Inflammatory macrophage treated with lipopolysaccharide for 4 hours (primary cell): ENCODE measurements at regions not wholly inside any gene's neighbourhood (a gene's known extent, or its start where the extent isn't known, plus 50 kb on each side); places are given as distances from the start of the nearest gene placed in this dataset.

Experiments used
- DNase-seq: peaks from one replicate; pipeline ENCODE4 v3.0.0-alpha.2; 2020

DNA sequence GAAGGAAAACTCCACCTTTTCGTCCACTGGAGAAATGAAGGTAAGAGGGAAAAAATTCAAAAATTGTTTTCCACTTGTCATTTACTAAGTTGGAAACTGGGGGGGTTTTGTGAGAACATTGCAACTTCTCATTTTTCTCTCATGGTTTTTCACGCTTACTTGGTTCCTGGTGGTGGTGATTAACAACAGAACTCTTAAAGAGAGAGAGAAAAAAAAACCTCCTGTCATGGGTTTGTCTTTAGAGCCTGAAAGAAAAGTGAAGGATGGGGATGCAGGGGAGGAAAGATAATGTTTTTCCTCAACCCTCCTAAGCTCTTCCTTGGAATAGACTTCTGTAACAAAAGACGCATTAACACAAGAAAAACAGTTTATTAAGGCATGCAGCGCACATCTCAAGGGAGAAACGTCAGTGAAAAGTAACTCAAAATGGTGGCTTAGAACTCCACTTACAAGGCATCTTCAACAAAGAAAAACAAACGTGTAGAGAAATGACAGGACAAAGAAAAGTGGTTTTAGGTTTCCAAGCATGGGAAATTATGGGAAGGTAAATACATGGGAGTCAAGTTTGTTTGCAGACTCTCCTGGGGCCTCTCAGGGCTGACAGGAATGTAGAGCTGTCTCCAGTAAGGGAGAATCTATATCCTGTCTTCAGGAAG is 81.9 kb upstream of the ATF7IP start:
- peak; percentile 29 for DNase-seq

DNA sequence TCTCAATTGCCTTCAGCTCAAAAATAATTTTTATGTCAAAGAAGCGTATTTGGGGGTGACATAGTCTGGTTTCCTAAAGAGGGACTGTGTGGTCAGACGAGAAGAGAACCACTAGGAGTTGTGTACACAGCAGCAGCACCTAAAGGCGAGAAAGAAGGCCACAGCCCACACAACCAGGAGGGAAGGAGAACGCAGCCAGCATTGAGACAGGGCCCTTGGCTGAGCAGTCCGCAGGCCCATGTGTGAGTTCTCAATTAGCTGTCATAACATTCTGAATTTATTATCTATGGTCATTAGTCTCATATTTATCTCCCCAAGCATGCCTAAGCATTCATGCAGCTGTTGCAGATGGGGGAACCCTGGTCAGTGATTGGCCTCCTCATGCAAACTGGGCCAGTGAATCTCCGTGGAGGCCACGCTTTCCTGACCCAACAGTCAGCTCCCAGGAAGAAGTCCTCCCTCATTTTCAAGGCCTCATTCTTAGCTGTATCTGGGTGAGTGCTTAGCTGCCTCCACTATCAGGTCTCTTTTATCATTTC is 81.2 kb upstream of the ATF7IP start:
- no peak for DNase-seq

DNA sequence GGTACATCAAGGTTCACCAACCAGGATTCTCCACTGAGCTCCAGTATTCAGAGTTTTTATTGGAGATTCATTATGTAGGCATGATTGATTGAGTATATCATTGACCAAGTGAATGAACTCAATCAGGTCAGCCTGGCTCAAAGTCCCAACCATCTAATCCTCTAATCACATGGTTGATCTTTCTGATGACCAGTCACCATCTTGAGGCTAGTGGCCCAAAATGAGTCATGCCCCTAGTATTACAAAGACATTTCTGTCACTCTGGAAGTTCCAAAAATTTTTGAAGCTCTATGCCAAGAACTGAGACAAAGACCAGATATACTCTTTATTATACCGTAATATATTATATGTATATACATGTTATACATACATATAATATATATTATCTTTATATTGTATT is 75.9 kb upstream of the ATF7IP start:
- peak; percentile 78 for DNase-seq

DNA sequence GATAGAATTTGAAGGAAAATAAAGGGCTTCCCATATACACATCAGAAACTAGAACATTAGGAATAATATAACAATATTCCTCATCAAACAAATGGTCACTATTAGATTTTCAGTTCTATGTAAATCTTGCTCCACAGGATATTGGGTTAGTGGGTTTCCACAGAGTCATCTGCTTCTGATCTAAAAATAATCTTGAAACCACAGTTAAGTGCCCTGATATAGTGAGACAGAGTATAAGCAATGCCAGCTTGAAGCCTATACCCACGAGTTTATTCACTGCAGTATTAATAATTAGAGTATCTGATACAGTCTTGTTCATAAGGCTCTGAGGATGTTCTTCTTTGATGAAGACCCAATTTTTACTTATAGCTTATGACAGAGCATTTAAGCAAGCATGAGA is 74.5 kb upstream of the ATF7IP start:
- DNase-seq: peak; percentile 6

DNA sequence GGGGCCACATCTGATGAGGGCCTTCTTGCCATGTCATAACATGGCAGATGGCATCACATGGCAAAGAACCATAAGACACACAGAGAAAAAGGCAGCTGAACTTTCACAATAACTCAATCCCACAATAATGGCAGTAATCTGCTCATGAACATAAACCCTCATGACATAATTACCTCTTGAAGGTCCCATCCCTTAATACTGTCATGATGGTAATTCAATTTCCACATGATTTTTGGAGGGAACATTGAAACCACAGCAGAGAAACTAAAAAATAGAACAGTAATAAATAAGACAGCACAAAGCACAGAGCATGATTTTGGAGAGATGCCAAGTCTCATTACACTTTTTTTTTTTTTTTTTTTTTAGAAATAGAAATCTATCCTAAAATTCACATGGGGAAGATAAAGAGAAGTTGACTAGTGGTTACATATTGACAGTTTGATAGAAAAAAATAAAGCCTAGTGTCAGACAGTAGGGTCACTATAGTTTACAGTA is 61.8 kb upstream of the ATF7IP start:
- peak; percentile 27 for DNase-seq

DNA sequence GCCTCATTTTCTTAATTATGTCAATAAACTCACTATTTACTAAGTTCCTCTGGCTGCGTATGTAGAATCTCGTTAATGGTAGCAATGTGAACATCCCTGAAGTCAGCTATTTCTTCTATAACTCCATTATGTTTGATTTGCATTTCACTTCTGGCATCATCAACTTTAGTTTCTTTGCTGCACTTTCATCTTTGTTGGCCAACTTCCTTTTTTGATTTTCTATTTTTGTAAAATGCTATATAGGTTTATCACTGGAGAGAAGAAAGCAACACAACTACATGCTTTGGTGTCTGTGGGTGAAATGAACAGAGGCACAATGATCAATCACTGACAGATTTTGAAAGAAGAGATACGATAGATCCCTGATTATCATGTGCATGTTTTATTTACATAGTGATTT is 58.5 kb upstream of the ATF7IP start:
- peak; percentile 8 for DNase-seq

DNA sequence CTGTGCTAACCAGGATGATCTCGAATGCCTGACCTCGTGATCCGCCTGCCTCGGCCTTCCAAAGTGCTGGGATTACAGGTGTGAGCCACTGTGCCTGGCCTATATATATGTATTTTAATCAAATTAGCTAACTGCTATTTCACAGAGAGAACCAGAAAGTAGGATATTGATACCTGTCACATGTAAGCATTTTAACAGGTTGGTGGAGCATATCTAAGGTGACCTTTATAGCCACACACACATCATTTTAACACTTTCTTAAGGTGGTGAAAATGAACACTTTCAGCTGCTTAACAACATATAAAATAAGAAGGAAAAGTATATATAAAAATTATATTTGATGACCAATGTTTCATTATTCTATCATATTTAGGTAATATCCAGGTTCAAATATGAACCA is 57.0 kb upstream of the ATF7IP start:
- DNase-seq: no peak

DNA sequence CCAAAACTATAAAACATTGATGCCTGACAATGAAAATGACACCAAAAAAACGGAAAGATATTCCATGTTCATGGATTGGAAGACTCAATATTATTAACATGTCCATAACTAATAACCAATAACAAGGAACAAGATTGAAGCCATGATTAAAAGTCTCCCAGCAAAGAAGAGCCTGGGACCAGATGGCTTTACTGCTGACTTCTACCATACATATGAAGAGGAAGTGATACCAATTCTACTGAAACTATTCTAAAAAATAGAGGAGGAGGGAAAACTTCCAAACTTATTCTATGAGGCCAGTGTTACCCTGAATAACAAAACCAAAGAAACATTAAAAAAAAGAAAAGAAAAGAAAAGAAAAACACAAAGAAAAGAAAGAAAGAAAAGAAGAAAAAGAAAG is 54.6 kb upstream of the ATF7IP start:
- DNase-seq: peak; percentile 14

DNA sequence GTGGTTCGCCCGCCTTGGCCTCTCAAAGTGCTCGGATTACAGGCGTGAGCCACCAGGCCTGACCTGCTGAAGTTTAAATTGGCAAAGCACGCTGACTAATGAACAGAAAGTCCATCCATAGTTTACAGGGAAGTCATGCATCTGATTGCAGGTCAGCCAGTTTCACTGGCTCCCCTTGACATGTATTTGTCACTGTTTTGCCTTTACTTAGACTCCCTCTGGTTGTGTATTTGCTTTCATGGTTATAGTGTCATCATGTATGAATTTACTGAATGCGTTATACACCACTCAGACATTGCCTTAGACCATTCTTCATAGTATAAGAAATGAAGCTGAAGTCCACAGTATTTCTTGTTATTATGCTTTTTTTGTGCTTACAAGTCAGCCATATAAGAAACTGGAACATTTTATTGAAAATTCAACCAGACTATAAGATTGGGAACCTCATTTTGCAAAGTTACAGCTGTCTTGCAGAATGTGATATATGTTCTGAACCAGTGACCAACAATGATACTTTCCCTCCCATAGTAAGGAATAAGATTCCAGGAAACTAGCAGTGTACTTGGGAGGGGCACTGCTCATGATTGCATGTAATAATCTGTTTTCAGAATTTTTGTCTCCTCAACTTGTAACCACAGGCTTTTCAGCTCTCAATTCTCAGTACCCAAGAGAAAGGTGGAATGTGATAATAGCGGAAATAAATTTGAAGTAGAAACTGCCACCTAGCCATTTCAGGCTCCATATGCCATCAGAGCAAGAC is 51.9 kb upstream of the ATF7IP start:
- peak; percentile 4 for DNase-seq

DNA sequence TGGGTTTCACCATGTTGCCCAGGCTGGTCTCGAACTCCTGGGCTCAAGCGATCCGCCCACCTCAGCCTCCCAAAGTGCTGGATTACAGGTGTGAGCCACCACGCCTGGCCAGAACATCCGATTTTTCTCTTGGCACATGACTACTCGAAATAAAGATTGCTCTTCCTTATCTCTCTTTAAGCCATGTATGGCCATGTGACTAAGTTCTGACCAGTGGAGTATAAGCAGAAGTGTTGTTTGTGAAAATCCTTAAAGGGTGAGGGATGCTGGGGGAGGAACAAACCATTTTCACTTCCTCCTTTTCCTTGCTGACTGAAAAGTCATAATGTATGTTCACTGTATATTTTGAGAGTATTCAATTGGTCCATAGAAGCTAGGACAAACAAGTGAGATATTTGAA is 50.7 kb upstream of the ATF7IP start:
- peak; percentile 77 for DNase-seq

DNA sequence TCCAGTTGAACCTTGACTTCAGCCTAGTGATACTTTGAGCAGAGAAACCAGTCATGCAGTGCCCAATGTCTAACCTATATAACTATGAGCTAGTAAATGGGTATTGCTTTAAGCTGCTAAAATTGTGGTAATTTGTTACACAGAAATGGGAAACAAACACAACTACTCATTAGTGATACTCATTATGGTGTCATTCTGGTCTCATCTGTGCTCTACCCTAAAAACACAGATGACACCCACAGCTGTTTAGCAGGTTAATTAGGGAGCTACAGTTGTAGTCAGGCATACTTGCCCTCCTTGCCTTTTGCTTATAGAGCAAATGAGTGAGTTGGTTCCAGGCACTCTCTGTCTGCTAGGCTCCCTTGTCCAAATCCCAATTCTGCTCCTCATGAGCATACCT is 50.0 kb upstream of the ATF7IP start:
- DNase-seq: no peak
